GM19467 (cell line): ENCODE measurements at regions not wholly inside any gene's neighbourhood (a gene's known extent, or its start where the extent isn't known, plus 50 kb on each side); places are given as distances from the start of the nearest gene placed in this dataset.

Experiments
- ATAC-seq: cut with Tn5 transposase; IDR thresholded peaks from one replicate; pipeline ENCODE4 v1.9.1; 2021; ENCODE audit warnings: mild to moderate bottlenecking, moderate library complexity; ENCODE audit not compliant: unreplicated experiment

DNA sequence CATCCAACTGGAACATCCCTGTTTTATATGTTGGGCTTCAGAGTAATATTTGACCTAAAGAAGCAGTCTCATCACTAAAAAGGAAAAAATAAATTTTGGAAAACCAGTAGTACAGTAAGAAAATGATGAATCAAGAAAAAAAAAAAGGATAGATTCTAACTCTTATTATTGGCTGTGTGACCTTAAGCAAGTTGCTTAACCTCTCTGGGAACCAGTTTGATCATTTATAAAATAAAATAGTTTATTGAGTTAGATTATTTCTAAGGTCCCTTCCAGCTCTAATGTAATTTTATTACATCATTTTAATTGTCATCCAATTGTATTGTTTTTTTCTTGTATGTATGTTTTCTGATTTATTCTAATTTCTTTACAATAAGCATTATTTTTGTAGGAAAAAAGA lies 127.0 kb downstream of the PRELID2 start:
- no peak for ATAC-seq

DNA sequence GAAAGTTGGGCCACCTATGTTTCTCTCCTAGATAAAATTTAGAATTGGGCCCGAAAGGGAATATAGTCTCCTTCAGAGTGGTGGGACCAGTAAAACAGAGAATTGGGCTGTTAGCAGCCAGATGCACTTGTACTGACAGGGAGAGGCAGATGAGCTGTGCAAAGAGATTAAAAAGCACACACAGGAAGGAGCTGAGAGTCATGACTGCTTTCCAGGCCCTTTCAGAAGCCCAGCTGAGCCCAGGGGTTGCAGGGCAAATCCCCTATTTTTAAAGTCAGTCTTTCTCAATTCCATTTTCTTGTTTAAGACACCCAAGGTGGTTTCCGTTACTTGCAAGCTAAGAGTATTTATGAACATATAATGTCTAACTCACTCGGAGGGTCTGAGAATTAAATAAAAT lies 130.4 kb downstream of the PRELID2 start:
- no peak for ATAC-seq

DNA sequence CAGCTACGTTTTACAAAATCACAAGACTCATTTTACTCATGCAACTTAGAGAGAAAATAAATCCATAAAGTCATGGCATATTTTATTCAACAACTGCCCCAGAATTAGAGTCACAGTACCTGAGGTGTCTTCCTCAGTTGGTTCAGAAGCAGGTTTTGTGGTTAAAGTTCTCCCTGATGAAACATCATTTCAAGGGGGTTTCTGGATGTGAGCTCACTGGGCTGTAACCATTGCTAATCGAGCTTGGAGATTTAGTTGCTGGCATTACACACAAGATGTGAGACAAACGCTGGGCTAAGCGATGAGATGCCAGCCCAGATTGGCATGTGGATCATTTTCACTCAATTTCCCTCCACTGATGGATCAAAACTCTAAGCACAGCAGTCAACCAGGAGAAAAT lies 131.3 kb downstream of the PRELID2 start:
- ATAC-seq, result no peak

DNA sequence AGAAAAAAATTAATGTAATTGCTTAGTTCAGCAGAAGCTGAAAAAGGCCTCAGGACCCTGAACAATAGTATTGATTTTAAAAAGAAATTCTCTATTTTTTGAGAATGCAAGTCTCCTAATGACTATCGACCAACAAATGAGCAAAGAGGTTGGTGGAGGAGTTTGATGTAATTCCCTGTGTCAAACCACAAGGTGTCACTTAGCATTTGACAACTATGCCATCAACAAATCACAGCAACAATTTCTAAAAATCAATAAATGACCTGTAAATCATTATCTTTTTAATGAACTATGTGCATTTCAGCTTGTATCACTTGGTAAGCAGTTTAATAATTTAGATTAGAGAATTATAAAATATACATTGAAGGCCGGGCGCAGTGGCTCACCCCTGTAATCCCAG lies 133.7 kb downstream of the PRELID2 start:
- ATAC-seq, result no peak

DNA sequence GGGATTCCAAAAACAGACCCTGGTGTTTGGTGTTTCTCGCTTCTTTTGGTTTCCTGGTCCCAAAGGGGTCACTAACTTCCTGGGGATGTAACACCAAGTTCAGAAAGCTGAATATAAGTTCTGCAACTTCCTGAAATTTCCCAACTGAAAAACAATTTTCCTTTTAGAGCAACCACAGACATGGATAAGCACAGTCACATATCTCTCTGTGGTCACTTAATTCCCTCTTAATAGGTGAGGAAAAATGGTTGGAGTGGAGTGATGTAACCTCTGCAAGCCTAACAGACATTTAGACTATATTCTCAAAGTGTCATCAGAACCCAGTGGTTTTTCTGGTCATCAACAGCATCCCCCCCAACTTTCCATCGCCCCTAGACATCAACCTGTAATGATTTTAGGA lies 135.3 kb downstream of the PRELID2 start:
- ATAC-seq, result no peak

DNA sequence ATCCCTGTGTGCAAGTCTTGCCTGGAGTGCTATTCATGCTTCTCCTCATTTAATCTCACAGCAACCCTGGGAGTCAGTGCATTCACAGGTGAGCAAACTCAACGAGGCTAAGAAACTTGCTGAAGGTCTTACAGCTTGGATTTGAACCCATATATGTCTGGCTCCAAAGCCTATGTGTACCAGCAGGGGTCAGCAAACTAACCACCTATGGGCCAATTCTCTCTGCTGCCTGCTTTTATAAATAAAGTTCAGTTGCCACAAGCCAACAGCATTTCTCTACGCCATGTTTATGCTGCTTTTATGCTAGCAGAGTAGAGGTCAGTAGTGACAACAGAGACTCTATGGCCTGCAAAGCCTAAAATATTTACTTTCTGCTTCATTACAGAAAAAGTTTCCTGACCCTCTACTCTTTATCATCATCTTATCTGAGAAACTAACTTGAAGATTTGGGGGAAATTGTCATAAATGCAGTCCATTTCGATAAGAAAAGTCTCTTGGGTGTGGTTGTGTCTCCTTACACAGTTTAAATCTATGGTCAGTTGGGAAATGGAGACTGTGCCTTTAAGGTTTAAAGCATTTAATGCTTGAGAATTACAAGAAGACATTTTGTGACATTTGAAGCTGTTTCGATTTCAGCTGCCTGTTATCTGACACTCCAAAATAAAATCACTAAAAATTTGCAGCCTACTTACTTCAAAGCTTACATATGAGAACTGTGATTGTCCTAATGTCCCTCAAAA lies 137.7 kb downstream of the PRELID2 start:
- ATAC-seq, result peak; percentile 65

DNA sequence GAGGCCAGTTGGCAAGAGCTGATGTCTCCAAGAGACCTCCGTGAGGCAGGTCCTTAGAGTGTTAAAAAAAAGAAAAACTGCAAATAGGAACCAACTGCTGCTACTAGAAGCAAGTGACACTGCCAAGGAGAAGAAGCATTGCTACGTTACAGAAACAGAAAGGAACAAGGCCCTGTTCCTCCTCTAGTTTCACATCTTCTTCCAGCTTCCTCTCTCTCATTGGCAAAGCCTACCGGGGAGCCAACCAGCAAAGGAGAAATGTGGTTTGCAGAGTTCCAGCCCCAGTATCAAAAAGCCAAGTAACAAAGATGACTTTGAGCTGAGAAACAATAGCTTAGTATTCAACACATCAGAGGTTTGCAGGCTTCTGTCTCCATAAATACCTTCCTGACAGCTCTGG lies 145.9 kb downstream of the PRELID2 start:
- ATAC-seq, result peak; percentile 81

DNA sequence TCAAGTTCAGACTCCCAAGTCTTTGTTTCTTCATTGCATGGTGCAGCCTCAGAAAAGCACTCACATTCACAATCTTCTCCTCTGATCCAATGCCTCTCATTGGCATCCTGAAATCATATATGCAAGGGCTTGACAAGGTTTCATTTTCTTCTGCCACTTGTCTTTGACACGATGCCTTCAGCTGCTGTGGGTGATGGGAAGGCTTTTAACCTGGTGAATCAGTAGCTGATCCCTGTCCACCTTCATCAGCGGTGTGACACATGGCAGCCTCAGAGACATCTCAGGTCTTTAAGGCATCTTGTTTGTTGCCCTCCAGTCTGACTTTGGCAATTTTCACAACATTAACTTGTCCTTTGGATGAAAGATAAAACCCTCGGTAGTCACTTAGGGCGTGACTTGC lies 147.2 kb downstream of the PRELID2 start:
- ATAC-seq, result no peak

DNA sequence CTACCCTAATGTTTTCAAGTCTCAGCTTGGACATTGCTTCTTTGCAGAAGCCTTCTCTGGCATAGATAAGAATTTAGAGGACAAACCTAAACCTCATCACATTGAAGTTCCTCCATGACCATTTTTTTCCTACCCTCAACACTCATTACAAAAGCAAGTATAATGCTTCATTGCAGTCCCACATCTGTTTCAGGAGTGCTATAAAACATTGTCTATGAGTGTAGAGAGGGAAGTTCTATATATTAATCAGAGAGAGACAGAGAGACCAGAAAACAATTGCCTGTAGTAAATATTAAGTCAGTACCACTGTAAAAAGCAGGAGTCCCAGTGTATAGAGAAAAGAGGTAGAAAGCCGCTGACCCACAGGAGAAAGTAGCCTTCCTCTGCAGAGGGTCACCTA lies 149.7 kb downstream of the PRELID2 start:
- ATAC-seq, result no peak

DNA sequence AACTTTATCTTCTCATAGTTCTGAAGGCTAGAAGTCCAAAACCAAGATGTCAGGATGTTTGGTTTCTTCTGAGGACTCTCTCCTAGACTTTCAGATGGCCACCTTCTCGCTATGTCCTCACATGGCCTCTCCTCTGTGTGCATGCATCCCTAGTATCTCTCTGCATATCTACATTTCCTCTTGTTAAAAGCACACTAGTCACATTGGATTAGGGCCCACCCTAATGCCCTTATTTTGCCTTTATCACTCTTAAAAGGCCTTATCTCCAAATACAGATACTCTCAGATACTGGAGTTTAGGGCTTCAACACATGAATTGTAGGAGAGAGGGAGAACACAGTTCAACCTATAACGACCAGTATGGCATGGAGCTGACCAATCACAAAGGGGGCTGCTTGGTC lies 151.7 kb downstream of the PRELID2 start:
- ATAC-seq, result no peak

DNA sequence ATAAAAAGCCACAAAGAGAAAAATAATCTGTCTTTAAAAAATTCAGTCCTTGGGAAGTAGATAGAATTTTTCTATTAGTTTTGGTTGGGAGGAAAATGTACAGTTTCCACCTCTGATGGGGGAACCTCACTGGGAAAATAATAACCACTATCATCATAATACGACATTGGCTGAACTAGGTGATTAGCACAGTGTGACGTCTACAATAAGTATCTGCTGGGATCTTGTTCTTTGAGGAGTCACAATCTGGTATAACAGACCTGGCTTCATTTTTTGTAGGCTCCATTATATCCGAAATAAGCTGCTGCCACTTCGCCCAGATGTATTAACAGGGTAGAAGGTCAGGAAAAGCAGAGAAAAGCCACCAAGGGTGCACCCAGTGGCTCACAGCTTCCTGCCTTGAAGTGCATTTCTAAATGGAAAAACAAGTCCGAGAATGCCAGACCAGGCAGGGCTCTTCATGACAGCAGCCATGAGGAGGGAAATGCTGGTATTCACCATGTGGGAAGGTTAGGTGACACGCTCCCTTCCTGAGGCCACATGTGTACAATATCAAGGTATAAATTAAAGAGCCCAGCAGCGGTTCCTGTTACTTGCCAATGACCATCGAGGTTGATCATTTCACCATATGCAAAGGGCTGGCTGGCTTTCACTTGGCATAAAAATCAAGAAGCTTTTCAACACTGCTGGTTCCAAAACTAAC lies 152.8 kb downstream of the PRELID2 start:
- ATAC-seq, result no peak

DNA sequence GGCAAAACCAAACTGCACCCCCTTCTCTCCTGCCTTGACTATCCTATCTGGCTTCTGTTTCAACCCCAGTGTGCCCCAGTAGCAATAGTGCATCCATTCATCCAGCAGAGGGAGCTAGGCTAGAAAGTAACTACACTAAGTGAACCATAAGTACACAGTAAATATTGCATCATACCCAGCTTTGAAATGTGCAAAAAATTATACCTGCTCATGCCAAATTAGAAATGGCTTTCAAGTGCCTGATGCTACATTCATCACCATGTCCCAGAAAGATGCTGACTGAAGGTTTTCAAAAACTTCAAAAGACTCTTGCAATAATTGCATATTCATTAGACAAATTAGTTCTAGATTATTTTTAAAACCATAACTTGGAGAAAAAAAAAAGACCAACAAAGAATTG lies 153.5 kb downstream of the PRELID2 start:
- peak; percentile 97 for ATAC-seq

DNA sequence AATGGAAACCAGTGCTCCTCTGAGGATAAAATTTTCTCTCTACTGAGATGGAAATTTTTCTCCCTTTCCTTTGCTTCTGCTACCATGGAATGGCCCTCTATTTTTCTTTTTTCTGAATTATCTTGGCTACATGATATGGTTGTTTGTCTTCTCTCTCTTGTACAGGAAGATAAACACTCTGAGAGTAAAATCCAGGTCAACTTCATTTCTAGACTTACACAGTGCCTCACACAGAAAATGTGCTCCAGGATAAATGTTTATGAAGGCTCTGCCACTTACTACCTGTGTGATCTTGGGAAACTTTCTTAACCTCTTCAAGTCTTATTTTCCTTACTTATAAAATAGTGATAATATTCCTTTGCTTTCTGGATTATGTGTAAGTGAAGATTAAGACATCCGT lies 153.9 kb downstream of the PRELID2 start:
- ATAC-seq, result no peak

DNA sequence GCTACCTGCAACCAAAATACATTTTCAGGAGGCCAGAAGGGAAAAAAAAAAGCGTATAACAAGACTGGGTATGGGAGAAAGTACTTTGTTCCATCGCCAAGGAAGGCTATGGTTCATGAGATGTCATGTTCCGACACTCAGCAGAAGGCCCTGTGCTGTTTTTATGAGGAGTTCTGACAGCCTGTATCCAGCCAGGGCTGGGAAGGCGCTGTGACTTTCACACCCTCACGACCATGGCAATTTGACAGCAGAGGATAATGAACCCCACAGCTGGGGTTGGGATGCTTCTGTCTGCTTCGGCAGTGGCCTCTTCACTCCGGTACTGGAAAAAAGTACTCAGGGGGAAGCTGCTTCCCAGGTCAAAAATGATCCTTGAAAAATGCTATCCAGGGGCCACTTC lies 154.4 kb downstream of the PRELID2 start:
- no peak for ATAC-seq

DNA sequence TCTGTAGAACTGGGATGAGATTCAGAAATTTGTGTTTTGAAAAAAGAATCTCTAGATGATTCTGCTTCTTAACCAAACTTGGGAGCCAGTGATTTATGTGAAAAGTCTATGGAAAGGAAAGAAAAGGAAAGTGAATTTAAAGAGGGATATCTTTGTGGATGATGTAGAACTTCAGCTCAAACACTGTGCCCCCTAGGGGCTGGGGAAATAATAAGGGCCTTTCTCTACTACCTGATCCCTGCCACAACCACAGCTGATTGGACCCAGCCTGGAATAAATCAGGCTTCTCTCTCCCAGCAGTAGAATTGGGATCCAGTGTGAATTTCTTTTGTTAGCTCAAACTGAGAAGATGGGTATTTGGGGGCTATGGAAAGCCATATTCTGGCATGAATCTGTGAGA lies 155.0 kb downstream of the PRELID2 start:
- no peak for ATAC-seq

DNA sequence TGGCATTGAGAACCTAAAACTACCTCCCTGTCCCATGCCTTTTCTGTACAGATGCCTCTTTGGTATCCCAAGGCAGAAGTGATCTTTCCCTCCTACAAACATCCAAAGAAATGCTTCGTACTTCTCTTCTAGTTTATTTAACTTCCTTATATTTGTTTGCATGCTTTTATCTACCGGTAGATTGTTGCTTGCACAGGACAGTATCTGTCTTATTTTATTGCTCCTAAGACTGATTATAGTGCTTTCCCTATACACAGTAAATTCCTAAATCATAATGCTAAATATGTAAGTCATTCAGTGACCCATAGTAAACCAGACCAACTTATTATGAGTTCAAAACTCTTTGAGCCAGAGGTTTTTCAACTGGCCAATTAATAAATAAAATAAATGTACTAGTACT lies 156.9 kb downstream of the PRELID2 start:
- no peak for ATAC-seq

DNA sequence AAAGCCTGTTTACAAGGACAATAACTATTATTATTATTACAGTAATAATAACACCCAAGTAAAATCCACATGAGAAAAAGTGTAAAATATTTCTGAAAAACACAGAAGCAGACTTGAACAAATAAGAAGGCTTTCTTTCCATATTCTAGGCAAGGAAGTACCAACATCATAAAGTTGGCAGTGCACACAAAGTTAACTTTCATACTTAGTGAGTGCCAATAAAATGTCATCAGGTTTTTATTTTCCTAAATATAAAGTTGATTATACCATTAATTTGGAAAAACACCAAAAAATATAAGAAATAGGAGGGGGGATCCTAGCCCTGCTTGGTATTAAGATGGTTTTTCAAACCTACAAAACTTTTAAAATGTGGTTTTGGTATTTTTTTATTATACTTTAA lies 161.4 kb downstream of the PRELID2 start:
- no peak for ATAC-seq

DNA sequence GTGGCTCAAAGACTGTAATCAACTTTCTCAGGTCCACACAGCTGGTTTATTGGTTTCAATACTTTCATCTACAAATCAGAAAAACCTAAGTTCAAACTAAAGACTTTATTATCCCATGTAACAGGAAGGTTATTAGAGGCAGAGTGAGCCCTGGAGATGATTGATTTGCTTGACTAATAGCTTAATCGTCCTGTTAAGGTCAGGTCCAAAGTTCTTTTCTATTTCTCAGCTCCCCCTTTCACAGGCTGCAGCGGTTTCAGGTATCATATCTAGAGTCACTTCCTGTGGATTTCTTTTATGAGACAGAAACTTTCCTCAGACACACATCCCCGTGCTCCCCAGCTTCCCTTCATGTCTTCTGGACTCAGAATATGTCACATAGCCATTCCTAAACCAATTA lies 166.4 kb downstream of the PRELID2 start:
- no peak for ATAC-seq

DNA sequence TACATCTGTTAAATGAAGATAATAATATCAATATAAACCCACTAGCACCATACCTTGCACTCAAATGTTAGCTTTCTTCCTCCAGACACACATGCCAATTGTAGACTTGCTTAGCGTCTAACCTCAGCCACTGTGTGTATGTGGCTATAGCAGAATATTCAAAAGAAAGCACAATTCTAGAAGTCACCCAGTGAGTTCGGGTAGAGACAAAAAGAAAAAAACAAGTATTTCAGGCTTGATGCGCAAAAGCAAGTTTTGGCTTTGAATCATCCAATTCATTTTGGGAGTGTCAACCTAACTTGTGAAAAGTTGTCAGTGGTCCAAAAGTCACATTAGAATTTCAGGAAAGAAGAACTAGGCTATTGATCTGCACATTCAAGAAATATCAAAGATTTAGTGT lies 167.4 kb downstream of the PRELID2 start:
- no peak for ATAC-seq

DNA sequence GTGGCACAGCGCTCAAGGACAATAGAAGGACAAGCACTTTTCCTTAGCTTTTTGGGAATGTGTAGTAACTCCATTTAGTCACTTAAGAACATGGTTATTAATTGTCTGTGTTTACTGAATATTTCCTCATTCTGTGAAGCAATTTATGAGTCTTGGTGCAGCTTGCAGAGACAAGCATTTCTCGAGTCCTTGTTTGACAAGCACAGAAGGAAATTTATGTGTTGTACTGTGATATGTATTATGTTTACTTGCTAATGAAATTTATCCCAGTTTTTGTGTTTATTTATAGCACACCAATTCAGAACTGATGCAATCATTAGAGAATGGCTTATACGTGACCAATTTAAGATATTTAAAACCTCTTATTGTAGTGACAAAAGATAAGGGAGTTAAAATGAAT lies 168.6 kb downstream of the PRELID2 start:
- no peak for ATAC-seq

DNA sequence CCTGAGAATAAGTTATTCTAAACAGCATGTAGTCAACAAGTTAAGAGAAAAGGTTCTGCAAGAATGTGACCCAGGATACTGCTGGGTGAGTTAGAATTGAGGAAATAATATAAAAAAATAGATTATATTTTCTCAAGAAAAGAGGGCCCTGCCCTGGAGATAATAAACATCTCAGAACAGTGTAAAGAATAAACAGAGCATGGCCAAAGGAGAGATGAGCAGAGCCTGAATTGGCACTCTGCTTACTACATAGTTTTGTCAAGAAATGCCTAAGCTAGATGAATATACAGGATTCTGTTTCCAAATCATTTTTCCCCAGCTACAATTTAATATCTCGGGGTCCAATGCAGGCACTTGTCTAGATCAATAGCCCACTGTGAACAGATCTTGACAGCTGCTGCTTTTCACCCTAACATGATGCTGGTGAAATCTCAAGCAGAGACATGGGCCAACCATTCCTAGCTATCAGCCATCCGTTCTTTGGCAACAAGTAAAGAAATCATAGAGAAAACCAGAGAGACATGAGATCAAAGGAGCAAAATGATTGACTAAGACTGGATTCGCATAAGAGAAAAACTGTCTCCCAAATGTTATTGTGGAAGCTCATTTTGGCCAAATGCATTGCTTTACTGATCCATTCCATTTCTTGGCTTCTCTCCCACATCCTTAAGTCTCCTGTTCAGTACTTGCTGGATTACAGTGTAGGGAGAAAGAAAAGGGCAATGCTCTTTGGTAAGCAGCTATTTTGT lies 173.2 kb downstream of the PRELID2 start:
- ATAC-seq, result no peak
